H1 (cell line): ENCODE measurements at regions not wholly inside any gene's neighbourhood (a gene's known extent, or its start where the extent isn't known, plus 50 kb on each side); places are given as distances from the start of the nearest gene placed in this dataset.

ENCODE experiments used
- CTCF ChIA-PET: fragments of 300-600 bp; sonication (Branson Sonifier 250); formaldehyde crosslinking; loops from one replicate; lab custom pipeline; 2021; ENCODE audit not compliant: partially characterized antibody; lab: Charles Lee
- POLR2A ChIA-PET: fragments of 300-600 bp; sonication (Branson Sonifier 250); formaldehyde crosslinking; loops from one replicate; lab custom pipeline; 2021; ENCODE audit warnings: inconsistent platforms; ENCODE audit not compliant: partially characterized antibody; lab: Charles Lee
- DNase-seq, 2 experiments: peaks; one replicate each; pipeline versions ENCODE4 v3.0.0 to v3.0.0-alpha.2; 2010 to 2022; ENCODE audit warnings: low spot score in 2 of 2, low read depth in 1 of 2, mixed read lengths in 1 of 2
- FAIRE-seq: peaks from 2 replicates; lab custom pipeline; 2011; peaks lifted over from hg19 to GRCh38; lab: Jason Lieb, UNC
- H2AFZ ChIP-seq: 2 replicates; pipeline ENCODE4 v1.8.1; 2012; ENCODE audit warnings: low read length, inconsistent platforms
- H2AK5ac ChIP-seq: 2 replicates; pipeline ENCODE4 v1.6.1; 2013; ENCODE audit warnings: low read depth, low read length
- H2BK120ac ChIP-seq: replicated peaks from 2 replicates; pipeline ENCODE3; 2013; ENCODE audit warnings: low read depth, low read length, inconsistent platforms
- H2BK12ac ChIP-seq: 2 replicates; pipeline ENCODE4 v1.6.1; 2013; ENCODE audit warnings: low read depth, low read length
- H2BK15ac ChIP-seq: 2 replicates; pipeline ENCODE4 v1.6.1; 2013; ENCODE audit warnings: low read length
- H2BK20ac ChIP-seq: 2 replicates; pipeline ENCODE4 v1.6.1; 2013; ENCODE audit warnings: low read length
- H2BK5ac ChIP-seq: 2 replicates; pipeline ENCODE4 v1.6.1; 2013; ENCODE audit warnings: low read depth, low read length
- H3K14ac ChIP-seq: 2 replicates; pipeline ENCODE4 v1.6.1; 2013; ENCODE audit warnings: inconsistent platforms; ENCODE audit not compliant: insufficient read length
- H3K18ac ChIP-seq: 2 replicates; pipeline ENCODE4 v1.6.1; 2013; ENCODE audit warnings: low read length; ENCODE audit errors: extremely low read depth
- H3K23ac ChIP-seq: 2 replicates; pipeline ENCODE4 v1.6.1; 2013; ENCODE audit warnings: inconsistent platforms; ENCODE audit not compliant: insufficient read length
- H3K23me2 ChIP-seq: 2 replicates; pipeline ENCODE4 v1.6.1; 2013; ENCODE audit warnings: low read depth, low read length
- H3K27ac ChIP-seq: 2 replicates; pipeline ENCODE4 v1.6.1; 2011; ENCODE audit warnings: low read depth, low read length, inconsistent platforms
- H3K27me3 ChIP-seq, 4 experiments: replicated peaks in 1 of 4; 1 replicate in 1 of 4; 2 replicates in 3 of 4; pipeline versions ENCODE4 v1.6.1 to v1.8.1; 2011 to 2013; ENCODE audit warnings: low read length in 3 of 4, mild to moderate bottlenecking in 3 of 4, inconsistent platforms in 2 of 4, mixed read lengths in 2 of 4, moderate library complexity in 1 of 4; ENCODE audit not compliant: control insufficient read depth in 3 of 4, insufficient read depth in 3 of 4; ENCODE audit errors: extremely low read depth in 1 of 4
- H3K36me3 ChIP-seq, 4 experiments: 2 replicates each; pipeline versions ENCODE4 v1.6.1 to v1.8.1; 2011 to 2013; ENCODE audit warnings: mild to moderate bottlenecking in 4 of 4, low read length in 3 of 4, moderate library complexity in 2 of 4, control low read depth in 1 of 4, inconsistent platforms in 1 of 4; ENCODE audit not compliant: insufficient read depth in 4 of 4, control insufficient read depth in 2 of 4
- H3K4ac ChIP-seq: replicated peaks from 2 replicates; pipeline ENCODE3; 2013; ENCODE audit warnings: low read length, low read depth, mixed read lengths, inconsistent platforms; ENCODE audit not compliant: insufficient read length
- H3K4me1 ChIP-seq, 4 experiments: replicated peaks in 1 of 4; 1 replicate in 1 of 4; 2 replicates in 3 of 4; pipeline versions ENCODE4 v1.6.1 to v1.8.1; 2011 to 2013; ENCODE audit warnings: low read length in 3 of 4, inconsistent platforms in 2 of 4, mixed read lengths in 1 of 4; ENCODE audit not compliant: insufficient read depth in 4 of 4, control insufficient read depth in 3 of 4
- H3K4me2 ChIP-seq, 2 experiments: 2 replicates each; pipeline versions ENCODE4 v1.6.1 to v1.8.1; 2011 to 2013; ENCODE audit warnings: low read depth in 2 of 2, low read length in 2 of 2, control low read depth in 1 of 2, inconsistent platforms in 1 of 2, mild to moderate bottlenecking in 1 of 2; ENCODE audit not compliant: insufficient read depth in 1 of 2
- H3K4me3 ChIP-seq, 4 experiments: fragments of 200-600, 300-600 bp in 1 of 4; sonication (generic), shearing (Covaris generic), sonication (Bioruptor Twin) in 1 of 4; 2 replicates each; pipeline versions ENCODE4 v1.5.1 to v1.8.1; 2011 to 2016; ENCODE audit warnings: low read length in 4 of 4, low read depth in 3 of 4, control low read depth in 2 of 4, inconsistent platforms in 2 of 4, mild to moderate bottlenecking in 2 of 4, mixed read lengths in 1 of 4, moderate library complexity in 1 of 4; ENCODE audit not compliant: insufficient read depth in 2 of 4; ENCODE audit errors: extremely low read depth in 1 of 4
- H3K56ac ChIP-seq: replicated peaks from 2 replicates; pipeline ENCODE3; 2013; ENCODE audit warnings: low read depth, mild to moderate bottlenecking, mixed read lengths, low read length, inconsistent platforms; ENCODE audit not compliant: insufficient read length
- H3K79me1 ChIP-seq: 2 replicates; pipeline ENCODE4 v1.6.1; 2013; ENCODE audit warnings: low read depth, low read length, control low read depth
- H3K79me2 ChIP-seq, 2 experiments: 2 replicates each; pipeline versions ENCODE4 v1.6.1 to v1.8.1; 2012 to 2013; ENCODE audit warnings: low read length in 2 of 2, mild to moderate bottlenecking in 2 of 2, inconsistent platforms in 1 of 2; ENCODE audit not compliant: insufficient read depth in 2 of 2, control insufficient read depth in 1 of 2
- H3K9ac ChIP-seq, 4 experiments: replicated peaks in 1 of 4; 1 replicate in 1 of 4; 2 replicates in 3 of 4; pipeline versions ENCODE4 v1.6.1 to v1.8.1; 2011 to 2013; ENCODE audit warnings: low read depth in 3 of 4, low read length in 3 of 4, control low read depth in 2 of 4, mild to moderate bottlenecking in 2 of 4, moderate library complexity in 2 of 4, inconsistent platforms in 1 of 4; ENCODE audit errors: extremely low read depth in 1 of 4
- H3K9me3 ChIP-seq, 2 experiments: 2 replicates each; pipeline versions ENCODE4 v1.6.1 to v1.8.1; 2012 to 2013; ENCODE audit warnings: mild to moderate bottlenecking in 2 of 2, moderate library complexity in 2 of 2, control low read depth in 1 of 2, inconsistent platforms in 1 of 2, low read depth in 1 of 2, low read length in 1 of 2, mixed read lengths in 1 of 2; ENCODE audit not compliant: insufficient read depth in 2 of 2
- H4K20me1 ChIP-seq, 2 experiments: replicated peaks in 1 of 2; 2 replicates each; pipeline versions ENCODE3 to v1.8.1; 2011 to 2013; ENCODE audit warnings: inconsistent platforms in 2 of 2, low read length in 2 of 2, mild to moderate bottlenecking in 1 of 2; ENCODE audit not compliant: insufficient read depth in 2 of 2, control insufficient read depth in 1 of 2
- H4K5ac ChIP-seq: 2 replicates; pipeline ENCODE4 v1.6.1; 2013; ENCODE audit warnings: low read length, low read depth, mixed read lengths, inconsistent platforms; ENCODE audit not compliant: insufficient read length
- H4K8ac ChIP-seq: 2 replicates; pipeline ENCODE4 v1.8.0; 2013; ENCODE audit warnings: mild to moderate bottlenecking, moderate library complexity, low read length, inconsistent platforms; ENCODE audit not compliant: insufficient read depth; ENCODE audit errors: extremely low read depth
- H4K91ac ChIP-seq: replicated peaks from 2 replicates; pipeline ENCODE3; 2013; ENCODE audit warnings: low read length, mixed read lengths, inconsistent platforms; ENCODE audit not compliant: insufficient read length
- POLR2AphosphoS5 ChIP-seq: IDR thresholded peaks from 2 replicates; pipeline ENCODE4 v1.6.1; 2011; ENCODE audit warnings: low read depth, low read length
- WGBS, 2 experiments: shearing (Covaris generic) in 1 of 2; methylation state at CpG; one replicate each; pipeline versions ENCODE4 v1.1.6 to v1.1.7; 2013 to 2015; ENCODE audit warnings: low lambda C conversion rate in 2 of 2, mixed read lengths in 2 of 2, inconsistent platforms in 1 of 2, low coverage in 1 of 2, missing lambda C conversion rate in 1 of 2; ENCODE audit not compliant: insufficient replicate concordance in 2 of 2, insufficient coverage in 1 of 2, insufficient read length in 1 of 2; ENCODE audit errors: extremely low coverage in 1 of 2, missing lambda C conversion rate in 1 of 2; 5-methylcytosine and 5-hydroxymethylcytosine counted together

DNA sequence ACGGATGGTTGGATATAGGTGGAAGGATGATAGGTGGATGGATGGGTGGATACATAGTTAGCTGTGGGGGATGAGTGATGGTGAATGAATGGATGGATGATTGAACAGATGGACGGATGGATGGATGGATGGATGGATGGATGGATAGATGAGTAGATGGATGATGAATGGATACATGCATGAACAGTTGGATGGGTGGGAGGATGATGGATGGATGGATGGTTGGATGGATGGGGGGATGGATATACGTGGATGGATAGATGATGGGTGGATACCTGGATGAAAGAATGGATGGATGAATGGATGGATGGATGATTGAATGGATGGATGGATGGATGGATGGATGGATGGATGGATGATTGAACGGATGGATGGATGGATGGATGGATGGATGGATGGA is 68.4 kb upstream of the PRR5 start:
- POLR2A ChIA-PET: no interaction called here
- H2BK15ac ChIP-seq: no peak overlapping the region
- peaks cover 5 to 22% (median 16%) of the 10 kb centered on the region in 4 experiments for H3K27me3 ChIP-seq
- H2BK12ac ChIP-seq: no peak overlapping the region
- WGBS, 2 experiments: 86 to 100% methylated on average over 4 of the region's 4 CpGs
- no peak overlapping the region for H3K18ac ChIP-seq
- H3K9ac ChIP-seq: no peak overlapping the region
- H4K91ac ChIP-seq: no peak overlapping the region
- no peak overlapping the region for H3K4me2 ChIP-seq
- H3K4me1 ChIP-seq: no peaks in the 10 kb centered on the region
- H4K20me1 ChIP-seq: peaks cover 0 to 5% of the 10 kb centered on the region in 2 experiments
- H3K4me3 ChIP-seq: no peak overlapping the region
- H3K36me3 ChIP-seq: no peaks in the 10 kb centered on the region
- DNase-seq (no peak), FAIRE-seq (no peak)
- CTCF ChIA-PET: interaction anchor here (0.6 to 0.9 kb wide), 2 partner anchors 23 to 350 kb away, joined by 3 read pairs; no protein-coding TSS in a partner anchor
- H4K8ac ChIP-seq: no peak overlapping the region
- no peak overlapping the region for H2AFZ ChIP-seq
- H3K23ac ChIP-seq: no peak overlapping the region
- peak overlapping the region; percentile 67 for H3K56ac ChIP-seq
- H2AK5ac ChIP-seq: no peak overlapping the region
- H3K27ac ChIP-seq: no peak overlapping the region
- H3K4ac ChIP-seq: no peak overlapping the region
- H3K79me2 ChIP-seq: no peaks in the 10 kb centered on the region
- no peak for TF ChIP-seq POLR2AphosphoS5
- no peak overlapping the region for H4K5ac ChIP-seq
- H2BK120ac ChIP-seq: no peak overlapping the region
- no peaks in the 10 kb centered on the region for H3K79me1 ChIP-seq
- no peak overlapping the region for H2BK5ac ChIP-seq
- H3K9me3 ChIP-seq: no peaks in the 10 kb centered on the region
- no peak overlapping the region for H2BK20ac ChIP-seq
- no peak overlapping the region for H3K14ac ChIP-seq
- H3K23me2 ChIP-seq: peaks cover 18% of the 10 kb centered on the region; the same call in 1 of the 2 replicates
